ENCODE measurements at regions not wholly inside any gene's neighbourhood (a gene's known extent, or its start where the extent isn't known, plus 50 kb on each side); places are given as distances from the start of the nearest gene placed in this dataset.

DNA sequence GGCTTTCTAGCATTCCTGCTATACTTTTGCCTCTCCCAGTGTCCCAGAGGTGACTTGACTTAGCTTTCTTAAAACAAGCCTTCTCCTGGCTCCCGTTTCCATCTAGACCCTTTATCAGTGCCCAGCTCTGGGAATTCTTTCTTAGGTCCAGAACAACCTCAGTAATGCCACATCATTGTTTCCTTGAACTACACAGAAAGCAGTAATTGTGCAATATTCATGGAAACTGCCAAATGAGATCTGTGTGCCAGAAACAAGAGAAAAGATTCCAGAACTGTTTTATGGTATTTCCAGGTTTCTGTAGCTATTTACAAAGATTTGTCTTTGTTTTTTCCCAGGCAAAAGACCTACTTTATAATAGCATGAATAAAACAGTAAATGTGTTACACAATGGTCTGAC lies 391.3 kb downstream of the SLCO4C1 start:
- H3K27ac ChIP-seq: no peak overlapping the region

GRCh38 chr5:101897914-101898313 lies 398.2 kb downstream of the SLCO4C1 start:
- Histone ChIP-seq H3K9me3 (ENCODE audit: control insufficient read depth, low read length) (no peaks in the 10 kb centered on the region), H3K79me2 (no peaks in the 10 kb centered on the region), H3K27ac (no peak overlapping the region), H3K36me3 (ENCODE audit: control insufficient read depth, insufficient read depth, low read length) (no peaks in the 10 kb centered on the region), H3K27me3 (ENCODE audit: control insufficient read depth, insufficient read depth, low read length) (no peaks in the 10 kb centered on the region), H3K4me1 (no peaks in the 10 kb centered on the region), H2AFZ (no peak overlapping the region), H3K9ac (no peak overlapping the region), H3K4me3 (ENCODE audit: low read depth, low read length) (no peak overlapping the region), H3K4me2 (ENCODE audit: low read length) (no peak overlapping the region)
- TF ChIP-seq, protein P1, sequence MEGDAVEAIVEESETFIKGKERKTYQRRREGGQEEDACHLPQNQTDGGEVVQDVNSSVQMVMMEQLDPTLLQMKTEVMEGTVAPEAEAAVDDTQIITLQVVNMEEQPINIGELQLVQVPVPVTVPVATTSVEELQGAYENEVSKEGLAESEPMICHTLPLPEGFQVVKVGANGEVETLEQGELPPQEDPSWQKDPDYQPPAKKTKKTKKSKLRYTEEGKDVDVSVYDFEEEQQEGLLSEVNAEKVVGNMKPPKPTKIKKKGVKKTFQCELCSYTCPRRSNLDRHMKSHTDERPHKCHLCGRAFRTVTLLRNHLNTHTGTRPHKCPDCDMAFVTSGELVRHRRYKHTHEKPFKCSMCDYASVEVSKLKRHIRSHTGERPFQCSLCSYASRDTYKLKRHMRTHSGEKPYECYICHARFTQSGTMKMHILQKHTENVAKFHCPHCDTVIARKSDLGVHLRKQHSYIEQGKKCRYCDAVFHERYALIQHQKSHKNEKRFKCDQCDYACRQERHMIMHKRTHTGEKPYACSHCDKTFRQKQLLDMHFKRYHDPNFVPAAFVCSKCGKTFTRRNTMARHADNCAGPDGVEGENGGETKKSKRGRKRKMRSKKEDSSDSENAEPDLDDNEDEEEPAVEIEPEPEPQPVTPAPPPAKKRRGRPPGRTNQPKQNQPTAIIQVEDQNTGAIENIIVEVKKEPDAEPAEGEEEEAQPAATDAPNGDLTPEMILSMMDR (IDR thresholded peaks at IDR 0.05): no peak

More for the DNA sequence above, 391.3 kb downstream of the SLCO4C1 start:
- Histone ChIP-seq H3K4me2 (ENCODE audit: low read length) (no peak overlapping the region), H3K9ac (no peak overlapping the region), H2AFZ (no peak overlapping the region), H3K36me3 (ENCODE audit: control insufficient read depth, insufficient read depth, low read length) (no peaks in the 10 kb centered on the region), H3K4me1 (no peaks in the 10 kb centered on the region), H3K79me2 (no peaks in the 10 kb centered on the region), H3K4me3 (ENCODE audit: low read depth, low read length) (no peak overlapping the region), H3K27me3 (ENCODE audit: control insufficient read depth, insufficient read depth, low read length) (no peaks in the 10 kb centered on the region), H3K9me3 (ENCODE audit: control insufficient read depth, low read length) (no peaks in the 10 kb centered on the region)
- TF ChIP-seq, protein P1 (IDR thresholded peaks at IDR 0.05): no peak

- Histone ChIP-seq H3K4me3 (ENCODE audit: low read depth, low read length) (no peak overlapping the region), H3K27ac (no peak overlapping the region), H3K27me3 (ENCODE audit: control insufficient read depth, insufficient read depth, low read length) (no peaks in the 10 kb centered on the region), H2AFZ (no peak overlapping the region), H3K9ac (no peak overlapping the region), H3K79me2 (no peaks in the 10 kb centered on the region), H3K4me1 (no peaks in the 10 kb centered on the region), H3K4me2 (ENCODE audit: low read length) (no peak overlapping the region), H3K36me3 (ENCODE audit: control insufficient read depth, insufficient read depth, low read length) (no peaks in the 10 kb centered on the region), H3K9me3 (ENCODE audit: control insufficient read depth, low read length) (no peaks in the 10 kb centered on the region)
- TF ChIP-seq, protein P1 (IDR thresholded peaks at IDR 0.05): no peak
Observed at GRCh38 chr5:101894985-101895384, 401.1 kb downstream of the SLCO4C1 start.

- Histone ChIP-seq H3K4me1 (no peaks in the 10 kb centered on the region), H3K27ac (no peak overlapping the region)
- TF ChIP-seq, protein P1 (IDR thresholded peaks at IDR 0.05): no peak
Observed at GRCh38 chr5:101878190-101878589, 417.9 kb downstream of the SLCO4C1 start.

GRCh38 chr5:101877451-101877850 lies 418.6 kb downstream of the SLCO4C1 start:
- Histone ChIP-seq H3K4me1 (no peaks in the 10 kb centered on the region), H3K36me3 (ENCODE audit: control insufficient read depth, insufficient read depth, low read length) (no peaks in the 10 kb centered on the region), H3K9me3 (ENCODE audit: control insufficient read depth, low read length) (no peaks in the 10 kb centered on the region), H3K27me3 (ENCODE audit: control insufficient read depth, insufficient read depth, low read length) (no peaks in the 10 kb centered on the region), H3K27ac (no peak overlapping the region), H3K9ac (no peak overlapping the region), H3K4me2 (ENCODE audit: low read length) (no peak overlapping the region), H3K4me3 (ENCODE audit: low read depth, low read length) (no peak overlapping the region), H2AFZ (no peak overlapping the region), H3K79me2 (no peaks in the 10 kb centered on the region)
- TF ChIP-seq, protein P1 (IDR thresholded peaks at IDR 0.05): no peak

More at GRCh38 chr5:101878190-101878589, 417.9 kb downstream of the SLCO4C1 start:
- Histone ChIP-seq H3K9me3 (ENCODE audit: control insufficient read depth, low read length) (no peaks in the 10 kb centered on the region), H3K36me3 (ENCODE audit: control insufficient read depth, insufficient read depth, low read length) (no peaks in the 10 kb centered on the region), H3K27me3 (ENCODE audit: control insufficient read depth, insufficient read depth, low read length) (no peaks in the 10 kb centered on the region), H3K79me2 (no peaks in the 10 kb centered on the region), H3K4me3 (ENCODE audit: low read depth, low read length) (no peak overlapping the region), H3K4me2 (ENCODE audit: low read length) (no peak overlapping the region), H3K9ac (no peak overlapping the region), H2AFZ (no peak overlapping the region)
